ENCODE measurements at regions not wholly inside any gene's neighbourhood (a gene's known extent, or its start where the extent isn't known, plus 50 kb on each side); places are given as distances from the start of the nearest gene placed in this dataset.

GRCh38 chr6:139510040-139510790, 135.8 kb upstream of the CITED2 start:
- Histone ChIP-seq H3K4me2 (ENCODE audit: low read length) (no peak overlapping the region), H3K4me3 (ENCODE audit: low read length) (no peak overlapping the region), H3K27me3 (ENCODE audit: control insufficient read depth, insufficient read depth, low read length) (no peaks in the 10 kb centered on the region), H3K36me3 (ENCODE audit: insufficient read depth, low read length) (no peaks in the 10 kb centered on the region), H3K4me1 (ENCODE audit: control insufficient read depth, insufficient read depth, low read length) (peaks cover 4% of the 10 kb centered on the region), H3K9me3 (replicated peaks; ENCODE audit: low read length) (no peaks in the 10 kb centered on the region), H3K9ac (ENCODE audit: low read depth, low read length) (no peak overlapping the region)

GRCh38 chr6:139509167-139509566, 134.7 kb upstream of the CITED2 start:
- Histone ChIP-seq H3K4me2 (ENCODE audit: low read length) (no peak overlapping the region), H3K9ac (ENCODE audit: low read depth, low read length) (no peak overlapping the region), H3K27me3 (ENCODE audit: control insufficient read depth, insufficient read depth, low read length) (no peaks in the 10 kb centered on the region)

GRCh38 chr6:139508576-139508975, 134.1 kb upstream of the CITED2 start:
- Histone ChIP-seq H3K9ac (ENCODE audit: low read depth, low read length) (no peak overlapping the region), H3K4me3 (ENCODE audit: low read length) (no peak overlapping the region), H3K4me1 (ENCODE audit: control insufficient read depth, insufficient read depth, low read length) (no peaks in the 10 kb centered on the region), H3K9me3 (replicated peaks; ENCODE audit: low read length) (no peaks in the 10 kb centered on the region), H3K27me3 (ENCODE audit: control insufficient read depth, insufficient read depth, low read length) (no peaks in the 10 kb centered on the region), H3K36me3 (ENCODE audit: insufficient read depth, low read length) (no peaks in the 10 kb centered on the region), H3K4me2 (ENCODE audit: low read length) (no peak overlapping the region)

More at GRCh38 chr6:139509167-139509566, 134.7 kb upstream of the CITED2 start:
- Histone ChIP-seq H3K4me1 (ENCODE audit: control insufficient read depth, insufficient read depth, low read length) (no peaks in the 10 kb centered on the region), H3K4me3 (ENCODE audit: low read length) (no peak overlapping the region), H3K36me3 (ENCODE audit: insufficient read depth, low read length) (no peaks in the 10 kb centered on the region), H3K9me3 (replicated peaks; ENCODE audit: low read length) (no peaks in the 10 kb centered on the region)

- Histone ChIP-seq H3K27me3 (ENCODE audit: control insufficient read depth, insufficient read depth, low read length) (no peaks in the 10 kb centered on the region), H3K4me1 (ENCODE audit: control insufficient read depth, insufficient read depth, low read length) (no peaks in the 10 kb centered on the region), H3K9ac (ENCODE audit: low read depth, low read length) (no peak overlapping the region), H3K9me3 (replicated peaks; ENCODE audit: low read length) (no peaks in the 10 kb centered on the region), H3K4me2 (ENCODE audit: low read length) (no peak overlapping the region), H3K36me3 (ENCODE audit: insufficient read depth, low read length) (no peaks in the 10 kb centered on the region), H3K4me3 (ENCODE audit: low read length) (no peak overlapping the region)
Measured at GRCh38 chr6:139508023-139508422, 133.6 kb upstream of the CITED2 start.

- Histone ChIP-seq H3K36me3 (ENCODE audit: insufficient read depth, low read length) (no peaks in the 10 kb centered on the region), H3K27me3 (ENCODE audit: control insufficient read depth, insufficient read depth, low read length) (no peaks in the 10 kb centered on the region), H3K4me1 (ENCODE audit: control insufficient read depth, insufficient read depth, low read length) (no peaks in the 10 kb centered on the region), H3K4me3 (ENCODE audit: low read length) (no peak overlapping the region), H3K9ac (ENCODE audit: low read depth, low read length) (no peak overlapping the region), H3K9me3 (replicated peaks; ENCODE audit: low read length) (no peaks in the 10 kb centered on the region), H3K4me2 (ENCODE audit: low read length) (no peak overlapping the region)
Measured at GRCh38 chr6:139500977-139501376, 126.5 kb upstream of the CITED2 start.

GRCh38 chr6:139498715-139499114, 124.3 kb upstream of the CITED2 start:
- Histone ChIP-seq H3K36me3 (ENCODE audit: insufficient read depth, low read length) (no peaks in the 10 kb centered on the region), H3K4me1 (ENCODE audit: control insufficient read depth, insufficient read depth, low read length) (no peaks in the 10 kb centered on the region), H3K9ac (ENCODE audit: low read depth, low read length) (no peak overlapping the region), H3K4me2 (ENCODE audit: low read length) (no peak overlapping the region), H3K27me3 (ENCODE audit: control insufficient read depth, insufficient read depth, low read length) (no peaks in the 10 kb centered on the region), H3K9me3 (replicated peaks; ENCODE audit: low read length) (no peaks in the 10 kb centered on the region), H3K4me3 (ENCODE audit: low read length) (no peak overlapping the region)

GRCh38 chr6:139497345-139497961, 123.0 kb upstream of the CITED2 start:
- Histone ChIP-seq H3K4me1 (ENCODE audit: control insufficient read depth, insufficient read depth, low read length) (no peaks in the 10 kb centered on the region), H3K4me3 (ENCODE audit: low read length) (no peak overlapping the region), H3K36me3 (ENCODE audit: insufficient read depth, low read length) (no peaks in the 10 kb centered on the region), H3K9me3 (replicated peaks; ENCODE audit: low read length) (no peaks in the 10 kb centered on the region), H3K9ac (ENCODE audit: low read depth, low read length) (no peak overlapping the region), H3K27me3 (ENCODE audit: control insufficient read depth, insufficient read depth, low read length) (no peaks in the 10 kb centered on the region), H3K4me2 (ENCODE audit: low read length) (no peak overlapping the region)

- H3K4me3 ChIP-seq (ENCODE audit: low read length): no peak overlapping the region
- H3K4me1 ChIP-seq (ENCODE audit: control insufficient read depth, insufficient read depth, low read length): no peaks in the 10 kb centered on the region
- no peaks in the 10 kb centered on the region for H3K9me3 ChIP-seq (replicated peaks; ENCODE audit: low read length)
- no peaks in the 10 kb centered on the region for H3K27me3 ChIP-seq (ENCODE audit: control insufficient read depth, insufficient read depth, low read length)
- H3K36me3 ChIP-seq (ENCODE audit: insufficient read depth, low read length): no peaks in the 10 kb centered on the region
- H3K4me2 ChIP-seq (ENCODE audit: low read length): no peak overlapping the region
- H3K9ac ChIP-seq (ENCODE audit: low read depth, low read length): no peak overlapping the region
Measured at GRCh38 chr6:139496654-139497344, 122.4 kb upstream of the CITED2 start.

GRCh38 chr6:139494376-139494990, 120.0 kb upstream of the CITED2 start:
- Histone ChIP-seq H3K9ac (ENCODE audit: low read depth, low read length) (no peak overlapping the region), H3K36me3 (ENCODE audit: insufficient read depth, low read length) (no peaks in the 10 kb centered on the region), H3K9me3 (replicated peaks; ENCODE audit: low read length) (no peaks in the 10 kb centered on the region), H3K4me1 (ENCODE audit: control insufficient read depth, insufficient read depth, low read length) (no peaks in the 10 kb centered on the region), H3K4me2 (ENCODE audit: low read length) (no peak overlapping the region), H3K27me3 (ENCODE audit: control insufficient read depth, insufficient read depth, low read length) (no peaks in the 10 kb centered on the region), H3K4me3 (ENCODE audit: low read length) (no peak overlapping the region)

GRCh38 chr6:139490482-139490881, 116.0 kb upstream of the CITED2 start:
- Histone ChIP-seq H3K27me3 (ENCODE audit: control insufficient read depth, insufficient read depth, low read length) (no peaks in the 10 kb centered on the region), H3K4me2 (ENCODE audit: low read length) (no peak overlapping the region), H3K4me3 (ENCODE audit: low read length) (no peak overlapping the region), H3K36me3 (ENCODE audit: insufficient read depth, low read length) (no peaks in the 10 kb centered on the region), H3K4me1 (ENCODE audit: control insufficient read depth, insufficient read depth, low read length) (no peaks in the 10 kb centered on the region), H3K9ac (ENCODE audit: low read depth, low read length) (no peak overlapping the region), H3K9me3 (replicated peaks; ENCODE audit: low read length) (no peaks in the 10 kb centered on the region)

GRCh38 chr6:139486476-139486799, 112.0 kb upstream of the CITED2 start:
- Histone ChIP-seq H3K4me3 (ENCODE audit: low read length) (no peak overlapping the region), H3K4me2 (ENCODE audit: low read length) (no peak overlapping the region), H3K9me3 (replicated peaks; ENCODE audit: low read length) (no peaks in the 10 kb centered on the region), H3K27me3 (ENCODE audit: control insufficient read depth, insufficient read depth, low read length) (no peaks in the 10 kb centered on the region), H3K36me3 (ENCODE audit: insufficient read depth, low read length) (no peaks in the 10 kb centered on the region), H3K4me1 (ENCODE audit: control insufficient read depth, insufficient read depth, low read length) (no peaks in the 10 kb centered on the region), H3K9ac (ENCODE audit: low read depth, low read length) (no peak overlapping the region)

Data from skeletal muscle satellite cell (primary cell).